Activated naive CD8-positive, alpha-beta T cell treated with anti-CD3 and anti-CD28 coated beads, Interleukin-2, amount 50 U/mL, for 24 hours (primary cell): ENCODE measurements at regions not wholly inside any gene's neighbourhood (a gene's known extent, or its start where the extent isn't known, plus 50 kb on each side); places are given as distances from the start of the nearest gene placed in this dataset.

ENCODE experiments used
- ATAC-seq: fragments of 150-1000 bp; cut with Tn5 transposase; one replicate; pipeline ENCODE4 v1.10.0; 2021
- DNase-seq: peaks from one replicate; pipeline ENCODE4 v3.0.0; 2021
- H3K27ac Mint-ChIP-seq: one replicate; pipeline ENCODE4 v1.8.0; 2021; ENCODE audit warnings: mild to moderate bottlenecking, mixed read lengths
- H3K27me3 Mint-ChIP-seq: one replicate; pipeline ENCODE4 v1.8.0; 2021; ENCODE audit warnings: mixed read lengths
- H3K36me3 Mint-ChIP-seq: one replicate; pipeline ENCODE4 v1.8.0; 2021; ENCODE audit warnings: low read depth, mixed read lengths
- H3K4me1 Mint-ChIP-seq: one replicate; pipeline ENCODE4 v1.8.0; 2021; ENCODE audit warnings: mixed read lengths
- H3K4me3 Mint-ChIP-seq: one replicate; pipeline ENCODE4 v1.8.0; 2021; ENCODE audit warnings: mild to moderate bottlenecking, moderate library complexity, mixed read lengths
- H3K9me3 Mint-ChIP-seq: one replicate; pipeline ENCODE4 v1.8.0; 2021; ENCODE audit warnings: mixed read lengths

GRCh38 chr4:182179105-182179504, 64.1 kb upstream of the TENM3 start:
- no peaks in the 10 kb centered on the region for H3K9me3 Mint-ChIP-seq
- no peak for DNase-seq

DNA sequence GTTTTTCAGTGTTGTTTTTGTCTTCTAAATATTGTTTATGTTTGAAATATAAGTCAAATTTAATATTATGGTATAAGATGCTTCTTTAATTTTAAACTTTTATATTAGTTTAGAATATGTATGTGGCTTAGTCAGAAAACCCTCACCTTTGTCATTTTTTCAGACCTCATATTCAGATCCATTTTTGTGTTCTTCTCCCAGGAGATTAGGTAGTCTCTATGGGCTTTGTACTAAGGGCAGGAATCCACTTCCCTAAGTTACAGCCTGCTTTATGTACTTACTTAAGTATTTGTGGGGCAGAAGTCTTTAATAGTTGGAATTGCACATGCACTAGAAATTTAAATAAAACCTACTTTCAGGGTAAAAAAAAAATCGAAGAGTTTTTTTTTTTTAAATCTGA, 63.5 kb upstream of the TENM3 start:
- no peaks in the 10 kb centered on the region for H3K36me3 Mint-ChIP-seq
- no peak for DNase-seq
- peaks cover 4% of the 10 kb centered on the region for H3K27me3 Mint-ChIP-seq
- ATAC-seq = no peak
- H3K4me3 Mint-ChIP-seq = no peak overlapping the region
- no peaks in the 10 kb centered on the region for H3K4me1 Mint-ChIP-seq
- no peak overlapping the region for H3K27ac Mint-ChIP-seq
- no peaks in the 10 kb centered on the region for H3K9me3 Mint-ChIP-seq

More at GRCh38 chr4:182179105-182179504, 64.1 kb upstream of the TENM3 start:
- no peaks in the 10 kb centered on the region for H3K36me3 Mint-ChIP-seq
- H3K4me3 Mint-ChIP-seq = no peak overlapping the region
- no peak for ATAC-seq
- H3K27ac Mint-ChIP-seq = no peak overlapping the region
- H3K4me1 Mint-ChIP-seq = no peaks in the 10 kb centered on the region
- peaks cover 4% of the 10 kb centered on the region for H3K27me3 Mint-ChIP-seq

DNA sequence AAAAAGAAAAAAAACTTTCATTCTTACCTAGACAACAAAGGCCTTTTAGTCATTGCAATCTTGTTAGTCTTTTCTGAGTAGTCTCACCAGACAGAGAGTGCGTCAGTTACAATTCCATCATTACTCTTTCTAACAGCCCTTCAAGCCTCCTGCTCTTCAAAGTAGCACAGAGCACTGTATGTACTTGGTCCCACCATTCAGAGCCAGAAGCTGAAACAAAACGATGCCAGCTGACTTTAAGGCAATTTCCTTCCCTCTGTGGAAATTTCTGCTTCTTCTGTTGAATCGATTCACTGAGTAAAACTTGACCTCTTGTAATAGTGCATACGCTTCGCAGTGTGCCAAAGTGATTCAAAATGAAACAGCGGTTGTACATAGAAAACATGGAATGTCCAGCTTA, 57.7 kb upstream of the TENM3 start:
- Mint-ChIP-seq H3K27ac (no peak overlapping the region), H3K4me1 (no peaks in the 10 kb centered on the region), H3K27me3 (peaks cover 4% of the 10 kb centered on the region), H3K4me3 (no peak overlapping the region), H3K9me3 (no peaks in the 10 kb centered on the region), H3K36me3 (no peaks in the 10 kb centered on the region)
- ATAC-seq (no peak), DNase-seq (no peak)

- Mint-ChIP-seq H3K27ac (no peak overlapping the region), H3K4me3 (no peak overlapping the region), H3K36me3 (no peaks in the 10 kb centered on the region), H3K27me3 (peaks cover 2% of the 10 kb centered on the region), H3K4me1 (no peaks in the 10 kb centered on the region), H3K9me3 (no peaks in the 10 kb centered on the region)
- no peak for DNase-seq
- no peak for ATAC-seq
Measured at GRCh38 chr4:182187674-182188073, 55.5 kb upstream of the TENM3 start.

- DNase-seq (no peak), ATAC-seq (no peak)
- Mint-ChIP-seq H3K4me1 (no peaks in the 10 kb centered on the region), H3K27me3 (no peaks in the 10 kb centered on the region), H3K9me3 (no peaks in the 10 kb centered on the region), H3K4me3 (no peak overlapping the region), H3K27ac (no peak overlapping the region), H3K36me3 (no peaks in the 10 kb centered on the region)
Measured at GRCh38 chr4:182188622-182189021, 54.6 kb upstream of the TENM3 start.

DNA sequence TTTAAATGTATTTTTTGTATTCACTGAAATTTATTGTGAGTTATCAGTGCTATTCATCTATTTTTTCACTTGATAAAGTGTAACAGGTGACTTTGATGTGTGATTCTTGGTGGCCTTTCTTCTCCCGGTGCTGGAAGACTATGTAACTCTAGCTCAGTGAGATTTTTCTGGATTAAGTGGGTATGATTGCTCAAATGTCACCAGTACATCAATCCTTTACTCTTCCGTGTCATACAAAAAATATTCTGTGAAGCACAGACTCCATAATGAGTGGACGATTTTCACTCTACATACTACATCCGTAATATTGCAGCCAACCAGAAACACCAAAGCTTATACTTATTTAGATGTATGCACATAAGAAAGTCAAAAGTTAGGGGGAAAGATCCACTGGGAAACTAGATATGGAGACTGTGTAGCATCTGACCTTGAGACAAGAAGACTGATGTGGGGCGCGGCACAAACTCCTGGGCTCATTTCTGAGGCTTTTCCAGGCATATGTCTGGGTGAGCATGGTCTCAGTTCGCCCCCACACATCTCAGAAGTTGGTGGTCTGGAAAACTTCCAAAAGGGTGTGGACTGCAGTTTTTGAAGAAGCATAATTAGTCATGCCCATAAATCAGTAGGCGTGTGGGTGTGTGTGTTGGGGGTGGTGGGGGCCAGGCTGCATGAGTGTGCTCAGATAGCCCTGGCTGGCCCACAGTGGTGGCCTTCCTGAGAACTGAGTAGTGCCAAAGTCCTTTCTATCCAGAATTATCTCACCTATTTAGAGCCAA, 53.9 kb upstream of the TENM3 start:
- Mint-ChIP-seq H3K4me1 (no peaks in the 10 kb centered on the region), H3K36me3 (no peaks in the 10 kb centered on the region), H3K9me3 (no peaks in the 10 kb centered on the region), H3K27ac (no peak overlapping the region), H3K4me3 (no peak overlapping the region), H3K27me3 (no peaks in the 10 kb centered on the region)
- ATAC-seq (no peak), DNase-seq (no peak)

DNA sequence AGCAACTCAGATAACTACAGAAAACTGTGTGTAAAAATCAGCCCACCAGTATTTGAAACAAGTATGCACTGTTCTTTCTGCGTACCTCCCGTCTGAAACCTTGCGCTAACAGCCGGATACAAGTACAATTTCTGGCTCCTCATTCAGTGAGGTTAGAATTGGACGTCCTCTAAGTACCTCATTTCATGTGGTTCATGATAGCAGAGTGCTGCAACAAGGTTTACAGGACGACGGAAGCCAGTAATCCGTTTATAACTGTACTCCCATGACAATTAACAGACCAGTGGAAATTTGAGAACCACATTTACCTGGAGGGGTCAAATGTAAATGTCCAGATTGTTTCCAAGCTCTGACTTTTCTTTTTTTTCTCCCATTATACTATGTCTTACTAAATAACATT, 52.9 kb upstream of the TENM3 start:
- no peak overlapping the region for H3K4me3 Mint-ChIP-seq
- H3K4me1 Mint-ChIP-seq = no peaks in the 10 kb centered on the region
- no peak overlapping the region for H3K27ac Mint-ChIP-seq
- H3K27me3 Mint-ChIP-seq = no peaks in the 10 kb centered on the region
- H3K9me3 Mint-ChIP-seq = no peaks in the 10 kb centered on the region
- no peak for ATAC-seq
- no peaks in the 10 kb centered on the region for H3K36me3 Mint-ChIP-seq
- DNase-seq = no peak

- H3K4me1 Mint-ChIP-seq = no peaks in the 10 kb centered on the region
- H3K27ac Mint-ChIP-seq = no peak overlapping the region
- no peak overlapping the region for H3K4me3 Mint-ChIP-seq
- no peak for DNase-seq
- H3K36me3 Mint-ChIP-seq = no peaks in the 10 kb centered on the region
- no peak for ATAC-seq
- no peaks in the 10 kb centered on the region for H3K27me3 Mint-ChIP-seq
- H3K9me3 Mint-ChIP-seq = no peaks in the 10 kb centered on the region
Measured at GRCh38 chr4:182192511-182193181, 50.6 kb upstream of the TENM3 start.

- no peak for DNase-seq
- Mint-ChIP-seq H3K4me3 (no peak overlapping the region), H3K36me3 (no peaks in the 10 kb centered on the region), H3K27ac (no peak overlapping the region), H3K27me3 (no peaks in the 10 kb centered on the region), H3K4me1 (no peaks in the 10 kb centered on the region), H3K9me3 (no peaks in the 10 kb centered on the region)
- no peak for ATAC-seq
Measured at GRCh38 chr4:182193311-182193710, 49.9 kb upstream of the TENM3 start.
